C4-2B (cell line): ENCODE measurements at regions not wholly inside any gene's neighbourhood (a gene's known extent, or its start where the extent isn't known, plus 50 kb on each side); places are given as distances from the start of the nearest gene placed in this dataset.

ENCODE experiments used
- ZFX ChIP-seq: fragments of 450-650 bp; IDR thresholded peaks from 2 replicates; pipeline ENCODE4 v1.6.1; 2017
- TF ChIP-seq, protein P1 (sequence below): fragments of 450-650 bp; conservative IDR thresholded peaks from 2 replicates; pipeline ENCODE4 v1.5.1; 2017; ENCODE audit warnings: mild to moderate bottlenecking

DNA sequence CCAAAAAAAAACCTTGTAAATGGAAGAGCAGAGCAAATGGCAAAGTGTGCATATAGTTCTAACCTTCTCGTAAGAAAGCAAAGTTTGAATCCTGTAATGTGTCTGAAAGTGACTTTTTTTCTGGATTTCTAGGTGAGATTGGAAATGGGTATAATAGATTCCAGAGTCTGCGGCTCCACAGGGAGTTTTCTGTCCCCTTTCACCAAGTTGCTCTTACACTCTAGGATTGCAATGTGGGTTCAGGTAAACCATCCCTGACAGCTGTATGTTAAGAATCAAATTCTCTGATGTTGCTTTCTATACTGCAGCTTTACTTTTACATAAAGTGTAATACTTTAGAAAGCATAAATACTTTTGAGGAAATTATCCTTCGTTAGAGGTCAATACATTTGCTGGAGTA is 260.1 kb downstream of the PRL start:
- TF ChIP-seq, protein P1, sequence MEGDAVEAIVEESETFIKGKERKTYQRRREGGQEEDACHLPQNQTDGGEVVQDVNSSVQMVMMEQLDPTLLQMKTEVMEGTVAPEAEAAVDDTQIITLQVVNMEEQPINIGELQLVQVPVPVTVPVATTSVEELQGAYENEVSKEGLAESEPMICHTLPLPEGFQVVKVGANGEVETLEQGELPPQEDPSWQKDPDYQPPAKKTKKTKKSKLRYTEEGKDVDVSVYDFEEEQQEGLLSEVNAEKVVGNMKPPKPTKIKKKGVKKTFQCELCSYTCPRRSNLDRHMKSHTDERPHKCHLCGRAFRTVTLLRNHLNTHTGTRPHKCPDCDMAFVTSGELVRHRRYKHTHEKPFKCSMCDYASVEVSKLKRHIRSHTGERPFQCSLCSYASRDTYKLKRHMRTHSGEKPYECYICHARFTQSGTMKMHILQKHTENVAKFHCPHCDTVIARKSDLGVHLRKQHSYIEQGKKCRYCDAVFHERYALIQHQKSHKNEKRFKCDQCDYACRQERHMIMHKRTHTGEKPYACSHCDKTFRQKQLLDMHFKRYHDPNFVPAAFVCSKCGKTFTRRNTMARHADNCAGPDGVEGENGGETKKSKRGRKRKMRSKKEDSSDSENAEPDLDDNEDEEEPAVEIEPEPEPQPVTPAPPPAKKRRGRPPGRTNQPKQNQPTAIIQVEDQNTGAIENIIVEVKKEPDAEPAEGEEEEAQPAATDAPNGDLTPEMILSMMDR = no peak
- no peak for TF ChIP-seq ZFX
